Thyroid gland (tissue), 4 donors: ENCODE measurements at regions not wholly inside any gene's neighbourhood (a gene's known extent, or its start where the extent isn't known, plus 50 kb on each side); places are given as distances from the start of the nearest gene placed in this dataset. TPM values are rescaled to one million over a fixed set of nuclear protein-coding genes. Genes with fewer than 3 reads are reported as not detected.

Experiments
- DNase-seq, 2 donors: peaks; one replicate each; pipeline ENCODE4 v3.0.0-alpha.2; 2019
- H3K27ac ChIP-seq, 3 donors: fragments of 200-600 bp; sonication (generic); 1 replicate in 2 of 3; 2 replicates in 1 of 3; pipeline ENCODE4 v1.5.1; 2016 to 2019; ENCODE audit warnings: mild to moderate bottlenecking in 1 of 3, moderate library complexity in 1 of 3
- H3K27me3 ChIP-seq: fragments of 200-600 bp; sonication (generic); one replicate; pipeline ENCODE4 v1.5.1; 2019
- H3K36me3 ChIP-seq, 2 donors: fragments of 200-600 bp; sonication (generic); one replicate each; pipeline ENCODE4 v1.5.1; 2016 to 2019
- H3K4me1 ChIP-seq, 2 donors: fragments of 200-600 bp; sonication (generic); one replicate each; pipeline ENCODE4 v1.5.1; 2017 to 2019
- H3K4me3 ChIP-seq, 3 donors: fragments of 200-600 bp; sonication (generic); replicated peaks in 1 of 3; 1 replicate in 2 of 3; 2 replicates in 1 of 3; pipeline ENCODE4 v1.5.1; 2016; ENCODE audit warnings: mild to moderate bottlenecking in 1 of 3
- H3K9me3 ChIP-seq: fragments of 200-600 bp; sonication (generic); one replicate; pipeline ENCODE4 v1.5.1; 2017
- POLR2A ChIP-seq, 2 donors: fragments of 450-650 bp; IDR thresholded peaks; one replicate each; pipeline ENCODE4 v1.6.1; 2017; ENCODE audit warnings: antibody characterized with exemption in 2 of 2, mild to moderate bottlenecking in 2 of 2, moderate library complexity in 1 of 2
- WGBS, 2 donors: methylation state at CpG; one replicate each; pipeline ENCODE4 v1.1.5; 2017; 5-methylcytosine and 5-hydroxymethylcytosine counted together
- intact Hi-C: fragments of 100-400 bp; cut with DNase I; formaldehyde crosslinking; loops from one replicate; pipeline ENCODE4 v1.15.1; 2023
- small RNA-seq: library from RNA; depleted of rRNA; stranded (forward); fragments of <200 nt; gene quantifications from one replicate; pipeline ENCODE3, GENCODE V24; 2016
- TF ChIP-seq, protein P1 (sequence below), 6 experiments: fragments of 200-600 bp in 3 of 6; fragments of 450-650 bp in 3 of 6; sonication (generic) in 3 of 6; IDR thresholded peaks; one replicate each; pipeline ENCODE4 v1.5.1; 2016 to 2019; ENCODE audit warnings: antibody characterized with exemption in 6 of 6, mild to moderate bottlenecking in 2 of 6, inconsistent platforms in 1 of 6, moderate library complexity in 1 of 6

DNA sequence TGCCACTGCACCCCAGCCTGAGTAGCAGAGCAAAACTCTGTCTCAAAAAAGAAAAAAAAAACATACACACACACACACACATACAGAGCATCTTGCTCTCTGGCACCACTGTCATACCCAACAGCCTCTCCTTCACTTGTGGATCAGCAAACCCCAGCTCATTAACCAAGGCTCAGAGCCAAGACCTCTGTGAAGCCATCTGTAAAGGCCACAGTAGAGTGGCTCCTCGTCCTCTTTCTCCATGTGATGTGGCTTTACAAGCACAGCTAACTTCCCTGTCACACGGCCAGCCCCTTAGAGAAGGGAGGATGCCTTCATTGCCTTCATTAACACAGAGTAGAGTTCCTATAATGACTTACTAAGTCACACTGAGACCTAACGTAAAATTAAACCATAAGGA is 62.7 kb upstream of the LSM14A start:
- Histone ChIP-seq H3K27me3 (no peaks in the 10 kb centered on the region), H3K27ac (no peak overlapping the region), H3K4me3 (no peak overlapping the region), H3K36me3 (no peaks in the 10 kb centered on the region), H3K4me1 (no peaks in the 10 kb centered on the region), H3K9me3 (no peaks in the 10 kb centered on the region)
- 14 to 18% methylated on average over 3 of the region's 3 CpGs for WGBS, 2 donors
- no peak for TF ChIP-seq POLR2A (IDR thresholded peaks at IDR 0.05)
- TF ChIP-seq, protein P1, sequence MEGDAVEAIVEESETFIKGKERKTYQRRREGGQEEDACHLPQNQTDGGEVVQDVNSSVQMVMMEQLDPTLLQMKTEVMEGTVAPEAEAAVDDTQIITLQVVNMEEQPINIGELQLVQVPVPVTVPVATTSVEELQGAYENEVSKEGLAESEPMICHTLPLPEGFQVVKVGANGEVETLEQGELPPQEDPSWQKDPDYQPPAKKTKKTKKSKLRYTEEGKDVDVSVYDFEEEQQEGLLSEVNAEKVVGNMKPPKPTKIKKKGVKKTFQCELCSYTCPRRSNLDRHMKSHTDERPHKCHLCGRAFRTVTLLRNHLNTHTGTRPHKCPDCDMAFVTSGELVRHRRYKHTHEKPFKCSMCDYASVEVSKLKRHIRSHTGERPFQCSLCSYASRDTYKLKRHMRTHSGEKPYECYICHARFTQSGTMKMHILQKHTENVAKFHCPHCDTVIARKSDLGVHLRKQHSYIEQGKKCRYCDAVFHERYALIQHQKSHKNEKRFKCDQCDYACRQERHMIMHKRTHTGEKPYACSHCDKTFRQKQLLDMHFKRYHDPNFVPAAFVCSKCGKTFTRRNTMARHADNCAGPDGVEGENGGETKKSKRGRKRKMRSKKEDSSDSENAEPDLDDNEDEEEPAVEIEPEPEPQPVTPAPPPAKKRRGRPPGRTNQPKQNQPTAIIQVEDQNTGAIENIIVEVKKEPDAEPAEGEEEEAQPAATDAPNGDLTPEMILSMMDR (IDR thresholded peaks at IDR 0.05) = no peak
- intact Hi-C loops = no loop called here
- DNase-seq = peak; percentile 44 to 60

- Histone ChIP-seq H3K9me3 (no peaks in the 10 kb centered on the region), H3K4me3 (no peak overlapping the region), H3K27ac (no peak overlapping the region), H3K4me1 (no peaks in the 10 kb centered on the region), H3K36me3 (no peaks in the 10 kb centered on the region), H3K27me3 (no peaks in the 10 kb centered on the region)
- intact Hi-C loops = no loop called here
- 66 to 68% methylated on average over 8 of the region's 8 CpGs for WGBS, 2 donors
- TF ChIP-seq, protein P1 (IDR thresholded peaks at IDR 0.05) = no peak
- TF ChIP-seq POLR2A (IDR thresholded peaks at IDR 0.05) = no peak
- no peak for DNase-seq
Observed at GRCh38 chr19:34118879-34119748, 53.2 kb upstream of the LSM14A start.

DNA sequence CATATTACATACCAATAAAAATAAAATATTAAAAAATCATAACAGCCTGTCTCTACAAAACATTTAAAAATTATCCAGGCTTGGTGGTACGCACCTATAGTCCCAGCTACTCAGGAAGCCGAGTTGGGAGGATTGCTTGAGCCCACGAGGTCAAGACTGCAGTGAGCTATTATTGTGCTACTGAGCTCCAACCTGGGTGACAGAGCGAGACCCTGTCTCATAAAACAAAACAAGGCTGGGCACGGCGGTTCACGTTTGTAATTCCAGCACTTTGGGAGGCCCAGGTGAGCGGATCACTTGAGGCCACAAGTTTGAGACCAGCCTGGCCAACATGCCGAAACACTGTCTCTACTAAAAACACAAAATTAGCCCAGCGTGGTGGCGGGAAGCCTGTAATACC is 52.2 kb upstream of the LSM14A start:
- intact Hi-C loops = no loop called here
- Histone ChIP-seq H3K4me3 (no peak overlapping the region), H3K9me3 (no peaks in the 10 kb centered on the region), H3K4me1 (no peaks in the 10 kb centered on the region), H3K36me3 (no peaks in the 10 kb centered on the region), H3K27me3 (no peaks in the 10 kb centered on the region), H3K27ac (no peak overlapping the region)
- no peak for TF ChIP-seq POLR2A (IDR thresholded peaks at IDR 0.05)
- TF ChIP-seq, protein P1 (IDR thresholded peaks at IDR 0.05) = no peak
- WGBS, 2 donors = 74 to 76% methylated on average over 11 of the region's 11 CpGs
- no peak for DNase-seq

- intact Hi-C loops = no loop called here
- H3K36me3 ChIP-seq = no peaks in the 10 kb centered on the region
- peak in 1 of 2 donors; percentile 6 for DNase-seq
- H3K4me3 ChIP-seq = no peak overlapping the region
- WGBS, 2 donors = 59 to 63% methylated on average over 8 of the region's 8 CpGs
- TF ChIP-seq, protein P1 (IDR thresholded peaks at IDR 0.05) = peak in 5 of 6 experiments; percentile 19 to 49 (median 31)
- TF ChIP-seq POLR2A (IDR thresholded peaks at IDR 0.05) = no peak
- no peaks in the 10 kb centered on the region for H3K4me1 ChIP-seq
- no peaks in the 10 kb centered on the region for H3K27me3 ChIP-seq
- no peak overlapping the region for H3K27ac ChIP-seq
- no peaks in the 10 kb centered on the region for H3K9me3 ChIP-seq
Observed at GRCh38 chr19:34120846-34121639, 51.3 kb upstream of the LSM14A start.

Small RNA genes in the stretch of these regions (small RNA-seq; reads per million reads assigned to genes)
- gene RN7SL150P (not detected), gene RPS4XP23 (not detected)
